SU-DHL-6 (cell line): ENCODE measurements at regions not wholly inside any gene's neighbourhood (a gene's known extent, or its start where the extent isn't known, plus 50 kb on each side); places are given as distances from the start of the nearest gene placed in this dataset.

Experiments
- H2AFZ ChIP-seq: fragments of 200-600 bp; sonication (generic); 2 replicates; pipeline ENCODE4 v1.6.1; 2014; ENCODE audit warnings: low read depth, mild to moderate bottlenecking, moderate library complexity, mixed read lengths, antibody characterized with exemption, low read length; ENCODE audit not compliant: severe bottlenecking
- H3F3A ChIP-seq: fragments of 200-600 bp; shearing (Covaris generic); 2 replicates; pipeline ENCODE4 v1.6.0; 2016; ENCODE audit warnings: antibody characterized with exemption, mild to moderate bottlenecking; ENCODE audit not compliant: insufficient read depth
- H3K27ac ChIP-seq: fragments of 200-600 bp; sonication (generic); 2 replicates; pipeline ENCODE4 v1.5.1; 2016; ENCODE audit warnings: low read depth, mild to moderate bottlenecking, low read length, moderate library complexity, mixed read lengths
- H3K27me3 ChIP-seq: fragments of 200-600 bp; sonication (generic), shearing (Covaris generic); 2 replicates; pipeline ENCODE4 v1.6.0; 2014; ENCODE audit warnings: mild to moderate bottlenecking, low read length
- H3K36me3 ChIP-seq: fragments of 200-600 bp; sonication (generic); 2 replicates; pipeline ENCODE4 v1.6.1; 2014; ENCODE audit warnings: mild to moderate bottlenecking, low read length, mixed read lengths
- H3K4me2 ChIP-seq: fragments of 300-600, 200-600 bp; shearing (Covaris generic), sonication (generic); 2 replicates; pipeline ENCODE4 v1.6.0; 2014; ENCODE audit warnings: low read length, low read depth, mild to moderate bottlenecking; ENCODE audit not compliant: poor library complexity, severe bottlenecking
- H3K4me3 ChIP-seq: fragments of 200-600 bp; sonication (generic); 2 replicates; pipeline ENCODE4 v1.5.1; 2014; ENCODE audit warnings: antibody characterized with exemption, low read length, mild to moderate bottlenecking, mixed read lengths; ENCODE audit not compliant: insufficient read depth, poor library complexity, severe bottlenecking
- H3K79me2 ChIP-seq: fragments of 200-600 bp; sonication (generic); 2 replicates; pipeline ENCODE4 v1.6.1; 2014; ENCODE audit warnings: mild to moderate bottlenecking, low read length, moderate library complexity; ENCODE audit not compliant: insufficient read depth
- H3K9ac ChIP-seq: fragments of 200-600 bp; sonication (generic); 2 replicates; pipeline ENCODE4 v1.7.0; 2014; ENCODE audit warnings: mild to moderate bottlenecking, low read length
- H3K9me2 ChIP-seq: fragments of 200-600 bp; sonication (generic); replicated peaks from 2 replicates; pipeline ENCODE4 v1.6.1; 2014; ENCODE audit warnings: low read length; ENCODE audit not compliant: insufficient read depth
- H3K9me3 ChIP-seq: fragments of 200-600 bp; sonication (generic); 2 replicates; pipeline ENCODE4 v1.6.1; 2014; ENCODE audit warnings: low read length, mixed read lengths; ENCODE audit not compliant: insufficient read depth
- H4K20me1 ChIP-seq: fragments of 200-600 bp; sonication (generic); 2 replicates; pipeline ENCODE4 v1.6.1; 2014; ENCODE audit warnings: low read depth, mild to moderate bottlenecking, antibody characterized with exemption, low read length, moderate library complexity, mixed read lengths
- CTCF ChIP-seq: fragments of 200-600 bp; sonication (generic); IDR thresholded peaks from one replicate; pipeline ENCODE4 v1.5.1; 2017; ENCODE audit warnings: antibody characterized with exemption, mild to moderate bottlenecking, low read length, moderate library complexity; ENCODE audit not compliant: insufficient read depth, poor library complexity, severe bottlenecking
- EZH2phosphoT487 ChIP-seq: fragments of 200-600 bp; sonication (generic), shearing (Covaris generic); conservative IDR thresholded peaks from 2 replicates; pipeline ENCODE4 v1.6.1; 2018; ENCODE audit warnings: mild to moderate bottlenecking, antibody characterized with exemption, low read length, moderate library complexity, mixed read lengths

- Histone ChIP-seq H3K36me3 (no peaks in the 10 kb centered on the region), H3K27me3 (no peaks in the 10 kb centered on the region)
Measured at GRCh38 chr2:223363085-223363484, 239.1 kb downstream of the SCG2 start.

GRCh38 chr2:223365158-223365679, 236.9 kb downstream of the SCG2 start:
- H3K4me2 ChIP-seq: no peak overlapping the region
- H2AFZ ChIP-seq: no peak overlapping the region
- no peaks in the 10 kb centered on the region for H4K20me1 ChIP-seq
- no peaks in the 10 kb centered on the region for H3K36me3 ChIP-seq
- H3K27me3 ChIP-seq: no peaks in the 10 kb centered on the region
- no peak overlapping the region for H3K4me3 ChIP-seq
- no peaks in the 10 kb centered on the region for H3F3A ChIP-seq
- no peaks in the 10 kb centered on the region for H3K79me2 ChIP-seq
- no peak for TF ChIP-seq CTCF
- TF ChIP-seq EZH2phosphoT487: no peak
- H3K27ac ChIP-seq: no peak overlapping the region
- no peaks in the 10 kb centered on the region for H3K9me3 ChIP-seq
- H3K9ac ChIP-seq: no peak overlapping the region
- H3K9me2 ChIP-seq: no peaks in the 10 kb centered on the region

More at GRCh38 chr2:223363085-223363484, 239.1 kb downstream of the SCG2 start:
- H3K9me3 ChIP-seq: no peaks in the 10 kb centered on the region
- no peak overlapping the region for H3K4me3 ChIP-seq
- TF ChIP-seq EZH2phosphoT487 (no peak), CTCF (no peak)
- H3F3A ChIP-seq: no peaks in the 10 kb centered on the region
- no peak overlapping the region for H2AFZ ChIP-seq
- no peaks in the 10 kb centered on the region for H3K9me2 ChIP-seq
- H3K79me2 ChIP-seq: no peaks in the 10 kb centered on the region
- no peak overlapping the region for H3K4me2 ChIP-seq
- no peak overlapping the region for H3K9ac ChIP-seq
- no peaks in the 10 kb centered on the region for H4K20me1 ChIP-seq
- no peak overlapping the region for H3K27ac ChIP-seq

GRCh38 chr2:223366566-223366965, 235.6 kb downstream of the SCG2 start:
- H3K4me3 ChIP-seq: no peak overlapping the region
- no peaks in the 10 kb centered on the region for H3K36me3 ChIP-seq
- no peaks in the 10 kb centered on the region for H3K27me3 ChIP-seq
- no peak overlapping the region for H3K9ac ChIP-seq
- no peaks in the 10 kb centered on the region for H3F3A ChIP-seq
- no peaks in the 10 kb centered on the region for H4K20me1 ChIP-seq
- TF ChIP-seq EZH2phosphoT487: no peak
- TF ChIP-seq CTCF: no peak
- H3K4me2 ChIP-seq: no peak overlapping the region
- no peak overlapping the region for H3K27ac ChIP-seq
- H3K9me3 ChIP-seq: no peaks in the 10 kb centered on the region
- H2AFZ ChIP-seq: no peak overlapping the region
- H3K79me2 ChIP-seq: no peaks in the 10 kb centered on the region
- H3K9me2 ChIP-seq: no peaks in the 10 kb centered on the region
